ENCODE measurements at regions not wholly inside any gene's neighbourhood (a gene's known extent, or its start where the extent isn't known, plus 50 kb on each side); places are given as distances from the start of the nearest gene placed in this dataset.

DNA sequence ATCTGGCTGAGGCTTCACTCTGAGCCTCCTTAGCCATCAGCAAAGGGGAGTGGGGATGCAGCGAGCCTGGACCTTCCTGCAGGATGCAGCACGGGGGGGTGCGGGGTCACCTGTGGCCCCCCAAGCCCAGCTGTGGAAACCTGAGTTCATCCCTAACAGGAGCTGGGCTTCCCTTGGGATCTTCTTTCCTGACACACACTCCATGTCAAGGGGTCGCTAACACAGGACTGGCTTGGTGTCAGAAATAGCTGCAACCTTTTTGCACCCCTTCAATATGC, 174.7 kb downstream of the RTP5 start:
- no peak for FAIRE-seq
- Histone ChIP-seq H3K4me1 (ENCODE audit: control insufficient read depth, insufficient read depth, low read length) (no peaks in the 10 kb centered on the region), H3K27me3 (replicated peaks in 1 of 2; ENCODE audit: control insufficient read depth in 2 of 2, insufficient read depth in 2 of 2, low read length in 1 of 2) (no peaks in the 10 kb centered on the region; a peak in 1 of 4 replicates), H3K4me2 (ENCODE audit: control insufficient read depth, insufficient read depth) (no peak overlapping the region), H3K27ac (ENCODE audit: control insufficient read depth, insufficient read depth) (no peak overlapping the region), H3K9me3 (replicated peaks; ENCODE audit: control insufficient read depth, insufficient read depth, low read length) (no peaks in the 10 kb centered on the region; the same call in 2 of the 3 replicates), H3K9ac (ENCODE audit: control insufficient read depth, insufficient read depth, low read length) (no peak overlapping the region), H3K36me3 (ENCODE audit: control insufficient read depth in 2 of 2, insufficient read depth in 2 of 2, low read length in 1 of 2) (no peaks in the 10 kb centered on the region), H2AFZ (ENCODE audit: control insufficient read depth, low read depth, low read length) (no peak overlapping the region), H3K79me2 (ENCODE audit: control insufficient read depth, insufficient read depth, low read length) (no peaks in the 10 kb centered on the region), H4K20me1 (ENCODE audit: control insufficient read depth, insufficient read depth) (no peaks in the 10 kb centered on the region), H3K4me3 (no peak overlapping the region)
- no peak for DNase-seq (ENCODE audit: low read depth, low spot score)
- in situ Hi-C loops (cut with MboI) = no loop called here
- BruUV-seq (replicated peaks) = no TSS peak
- ChIA-PET CTCF (no interaction called here), RAD21 (ENCODE audit: unreplicated experiment) (no interaction called here), SMC1A (ENCODE audit: uncharacterized antibody, unreplicated experiment) (no interaction called here), POLR2A (no interaction called here)
- WGBS (ENCODE audit: insufficient coverage, insufficient replicate concordance, low lambda C conversion rate, missing lambda C conversion rate) = 43% methylated on average over 4 of the region's 4 CpGs
- intact Hi-C loops (cut with micrococcal nuclease; ENCODE audit: unreplicated experiment) = no loop called here
- no peak for ATAC-seq
- TF ChIP-seq, protein P1, sequence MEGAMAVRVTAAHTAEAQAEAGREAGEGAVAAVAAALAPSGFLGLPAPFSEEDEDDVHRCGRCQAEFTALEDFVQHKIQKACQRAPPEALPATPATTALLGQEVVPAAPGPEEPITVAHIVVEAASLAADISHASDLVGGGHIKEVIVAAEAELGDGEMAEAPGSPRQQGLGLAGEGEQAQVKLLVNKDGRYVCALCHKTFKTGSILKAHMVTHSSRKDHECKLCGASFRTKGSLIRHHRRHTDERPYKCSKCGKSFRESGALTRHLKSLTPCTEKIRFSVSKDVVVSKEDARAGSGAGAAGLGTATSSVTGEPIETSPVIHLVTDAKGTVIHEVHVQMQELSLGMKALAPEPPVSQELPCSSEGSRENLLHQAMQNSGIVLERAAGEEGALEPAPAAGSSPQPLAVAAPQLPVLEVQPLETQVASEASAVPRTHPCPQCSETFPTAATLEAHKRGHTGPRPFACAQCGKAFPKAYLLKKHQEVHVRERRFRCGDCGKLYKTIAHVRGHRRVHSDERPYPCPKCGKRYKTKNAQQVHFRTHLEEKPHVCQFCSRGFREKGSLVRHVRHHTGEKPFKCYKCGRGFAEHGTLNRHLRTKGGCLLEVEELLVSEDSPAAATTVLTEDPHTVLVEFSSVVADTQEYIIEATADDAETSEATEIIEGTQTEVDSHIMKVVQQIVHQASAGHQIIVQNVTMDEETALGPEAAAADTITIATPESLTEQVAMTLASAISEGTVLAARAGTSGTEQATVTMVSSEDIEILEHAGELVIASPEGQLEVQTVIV (IDR thresholded peaks at IDR 0.05; ENCODE audit: borderline replicate concordance, partially characterized antibody) = no peak
- TF ChIP-seq, protein P2, sequence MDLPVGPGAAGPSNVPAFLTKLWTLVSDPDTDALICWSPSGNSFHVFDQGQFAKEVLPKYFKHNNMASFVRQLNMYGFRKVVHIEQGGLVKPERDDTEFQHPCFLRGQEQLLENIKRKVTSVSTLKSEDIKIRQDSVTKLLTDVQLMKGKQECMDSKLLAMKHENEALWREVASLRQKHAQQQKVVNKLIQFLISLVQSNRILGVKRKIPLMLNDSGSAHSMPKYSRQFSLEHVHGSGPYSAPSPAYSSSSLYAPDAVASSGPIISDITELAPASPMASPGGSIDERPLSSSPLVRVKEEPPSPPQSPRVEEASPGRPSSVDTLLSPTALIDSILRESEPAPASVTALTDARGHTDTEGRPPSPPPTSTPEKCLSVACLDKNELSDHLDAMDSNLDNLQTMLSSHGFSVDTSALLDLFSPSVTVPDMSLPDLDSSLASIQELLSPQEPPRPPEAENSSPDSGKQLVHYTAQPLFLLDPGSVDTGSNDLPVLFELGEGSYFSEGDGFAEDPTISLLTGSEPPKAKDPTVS (IDR thresholded peaks at IDR 0.05; ENCODE audit: low read depth, low read length) = no peak
- TF ChIP-seq MTA3 (IDR thresholded peaks at IDR 0.05; ENCODE audit: borderline replicate concordance, low read length) = no peak
- no peak for TF ChIP-seq MTA2 (IDR thresholded peaks at IDR 0.05; ENCODE audit: low read depth)
- TF ChIP-seq STAT3 (IDR thresholded peaks at IDR 0.05; ENCODE audit: low read depth, low read length) = no peak
- TF ChIP-seq PRDM15 (CRISPR knock-in tag; IDR thresholded peaks at IDR 0.05) = no peak
- TF ChIP-seq HDGF (IDR thresholded peaks at IDR 0.05) = no peak
- TF ChIP-seq, protein P3, sequence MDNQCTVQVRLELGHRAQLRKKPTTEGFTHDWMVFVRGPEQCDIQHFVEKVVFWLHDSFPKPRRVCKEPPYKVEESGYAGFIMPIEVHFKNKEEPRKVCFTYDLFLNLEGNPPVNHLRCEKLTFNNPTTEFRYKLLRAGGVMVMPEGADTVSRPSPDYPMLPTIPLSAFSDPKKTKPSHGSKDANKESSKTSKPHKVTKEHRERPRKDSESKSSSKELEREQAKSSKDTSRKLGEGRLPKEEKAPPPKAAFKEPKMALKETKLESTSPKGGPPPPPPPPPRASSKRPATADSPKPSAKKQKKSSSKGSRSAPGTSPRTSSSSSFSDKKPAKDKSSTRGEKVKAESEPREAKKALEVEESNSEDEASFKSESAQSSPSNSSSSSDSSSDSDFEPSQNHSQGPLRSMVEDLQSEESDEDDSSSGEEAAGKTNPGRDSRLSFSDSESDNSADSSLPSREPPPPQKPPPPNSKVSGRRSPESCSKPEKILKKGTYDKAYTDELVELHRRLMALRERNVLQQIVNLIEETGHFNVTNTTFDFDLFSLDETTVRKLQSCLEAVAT (IDR thresholded peaks at IDR 0.05) = no peak
- no peak for TF ChIP-seq SREBF1 (IDR thresholded peaks at IDR 0.05; ENCODE audit: low read length)
- no peak for TF ChIP-seq TAF1 (IDR thresholded peaks at IDR 0.05; ENCODE audit: borderline replicate concordance, low read depth, low read length)
- no peak for TF ChIP-seq RELB (IDR thresholded peaks at IDR 0.05; ENCODE audit: low read depth)
- TF ChIP-seq CBX5 (IDR thresholded peaks at IDR 0.05; ENCODE audit: low read depth) = no peak
